ENCODE measurements at regions not wholly inside any gene's neighbourhood (a gene's known extent, or its start where the extent isn't known, plus 50 kb on each side); places are given as distances from the start of the nearest gene placed in this dataset.
"Not testable (repeated sequence)": the region's sequence is repeated elsewhere in the genome, so short reads cannot be mapped to it uniquely, and the experiment has no call there.

DNA sequence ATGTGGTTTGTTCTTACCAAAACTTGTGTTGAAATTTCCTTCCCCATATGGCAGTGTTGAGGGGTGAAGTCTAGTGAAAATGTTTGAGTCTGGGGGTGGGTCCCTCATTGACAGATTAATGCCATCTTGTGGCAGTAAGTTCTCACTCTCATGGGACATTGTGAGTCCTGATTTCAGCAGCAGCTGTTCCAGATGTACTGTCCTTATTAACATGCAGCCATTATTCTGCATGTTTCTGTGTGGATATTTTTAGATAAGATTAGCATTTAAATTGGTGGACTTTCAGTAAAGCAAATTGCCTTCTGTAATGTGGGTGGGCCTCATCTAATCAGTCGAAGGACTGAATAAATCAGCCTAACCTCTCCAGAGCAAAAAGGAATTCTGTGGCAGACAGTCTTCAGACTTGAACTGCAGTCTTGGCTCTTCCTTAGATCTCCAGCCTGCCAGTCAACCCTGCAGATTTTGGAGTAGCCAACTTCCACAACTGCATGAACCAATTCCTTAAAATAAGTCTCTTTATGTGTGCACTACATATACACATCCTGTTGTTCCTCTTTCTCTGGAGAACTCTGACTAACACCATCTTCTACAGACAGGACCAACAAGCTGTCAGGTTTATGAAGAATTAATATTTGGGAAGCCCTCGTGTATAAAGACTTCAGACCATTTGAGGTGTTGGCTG lies 138.7 kb upstream of the ZNF516 start:
- no peak for DNase-seq

DNA sequence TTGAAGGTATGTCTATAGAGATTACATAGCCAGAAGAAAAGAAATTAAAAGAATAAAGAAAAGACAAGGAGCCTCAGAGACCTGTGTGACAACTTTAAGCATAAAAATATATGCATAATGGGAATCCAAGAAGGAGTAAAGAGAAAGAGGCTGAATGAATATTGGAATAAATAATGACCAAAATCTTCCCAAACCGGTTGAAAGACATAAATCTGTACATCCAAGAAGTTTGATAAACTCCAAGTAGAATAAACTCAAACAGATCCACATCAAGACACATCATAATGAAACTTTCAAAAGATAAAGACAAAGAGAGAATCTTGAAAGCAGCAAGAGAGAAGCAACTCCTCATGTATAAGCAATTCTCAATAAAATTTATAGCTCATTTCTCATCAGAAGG lies 132.4 kb upstream of the ZNF516 start:
- DNase-seq = no peak

DNA sequence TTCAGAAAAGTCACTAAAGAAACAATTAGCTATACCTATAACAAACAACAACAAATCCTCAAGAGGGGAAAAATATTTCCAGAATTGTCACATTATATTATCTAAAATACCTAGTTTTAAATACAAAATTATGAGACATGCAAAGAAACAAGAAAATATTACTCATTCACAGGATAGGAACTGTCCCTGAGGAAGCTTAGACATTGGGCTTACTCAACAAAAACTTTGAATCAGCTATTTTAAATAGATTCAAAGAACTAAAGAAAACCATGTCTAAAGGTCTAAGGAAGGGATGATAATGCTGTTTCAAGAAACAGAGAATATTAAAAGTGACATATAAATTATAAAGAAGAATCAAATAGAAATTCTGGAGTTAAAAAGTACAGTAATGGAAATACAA lies 131.9 kb upstream of the ZNF516 start:
- DNase-seq = no peak

DNA sequence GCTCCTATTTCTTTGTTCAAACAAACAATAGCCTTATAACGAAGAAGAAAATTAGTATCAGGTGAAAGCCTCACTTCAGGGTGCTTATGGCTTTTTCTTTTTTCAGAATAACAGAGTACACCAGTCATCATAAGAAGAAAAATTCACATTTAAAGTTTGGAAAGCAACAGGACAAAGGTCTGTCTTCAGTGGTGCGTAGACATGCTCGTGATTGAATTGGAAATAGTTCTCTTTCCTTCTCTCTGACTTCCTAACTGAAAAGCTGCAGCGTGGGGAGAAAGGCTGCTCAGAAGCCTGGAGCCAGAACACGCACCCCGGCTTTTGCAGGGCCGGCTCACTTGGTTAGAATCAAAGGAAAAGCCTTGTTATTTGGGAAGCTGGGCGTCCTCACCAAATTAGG lies 127.6 kb upstream of the ZNF516 start:
- DNase-seq = no peak

DNA sequence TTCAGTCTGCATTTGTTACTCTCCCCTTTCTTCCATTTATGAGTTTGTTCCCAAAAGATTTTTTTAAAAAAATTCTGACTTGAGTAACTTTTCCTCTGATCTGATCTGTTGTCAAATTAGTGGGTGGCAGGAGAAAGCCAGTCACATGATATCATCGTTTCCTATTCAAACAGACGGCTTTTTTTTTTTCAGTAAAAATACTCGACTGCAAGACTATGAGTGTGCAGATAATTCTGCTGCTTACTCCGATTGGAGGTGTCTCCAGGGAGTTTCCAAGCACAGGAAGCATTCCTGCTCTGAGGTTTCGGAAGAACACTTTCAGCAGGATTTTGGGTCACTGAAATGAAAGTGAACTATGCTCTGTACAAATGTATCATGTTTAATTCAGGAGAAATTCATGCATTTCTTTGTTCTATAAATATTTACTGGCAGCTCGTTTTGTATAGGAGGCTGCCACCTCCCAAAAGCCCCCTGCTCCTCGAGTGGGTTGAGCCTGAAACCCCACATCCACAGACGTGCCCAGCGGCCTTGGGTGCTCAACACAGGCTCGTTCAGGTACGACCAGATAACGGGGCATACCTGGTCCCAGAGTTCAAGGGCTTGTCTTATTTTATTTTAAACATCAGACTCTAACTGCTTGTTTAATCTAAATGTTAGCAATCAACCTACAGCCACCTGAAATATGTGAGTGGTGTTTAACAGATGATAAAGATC lies 126.9 kb upstream of the ZNF516 start:
- DNase-seq = no peak

DNA sequence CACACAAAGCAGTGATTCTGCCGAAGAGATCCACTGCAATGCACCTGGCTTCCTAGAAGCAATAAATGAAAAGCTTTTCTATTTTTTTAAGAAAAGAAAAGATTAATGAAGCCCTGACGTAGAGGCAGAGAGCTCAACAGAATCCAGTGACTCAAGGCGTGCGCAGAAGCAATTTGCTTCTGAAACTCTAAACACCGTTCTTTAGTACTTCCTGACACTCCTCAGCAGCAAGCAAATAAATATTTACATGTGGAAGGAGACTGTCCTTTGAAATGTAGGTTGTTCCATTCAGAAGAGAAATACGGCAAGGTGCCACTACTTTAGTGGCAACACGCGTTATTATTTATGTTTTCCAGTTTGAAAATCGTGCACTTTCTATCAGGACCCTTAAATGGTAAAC lies 126.2 kb upstream of the ZNF516 start:
- DNase-seq = no peak

DNA sequence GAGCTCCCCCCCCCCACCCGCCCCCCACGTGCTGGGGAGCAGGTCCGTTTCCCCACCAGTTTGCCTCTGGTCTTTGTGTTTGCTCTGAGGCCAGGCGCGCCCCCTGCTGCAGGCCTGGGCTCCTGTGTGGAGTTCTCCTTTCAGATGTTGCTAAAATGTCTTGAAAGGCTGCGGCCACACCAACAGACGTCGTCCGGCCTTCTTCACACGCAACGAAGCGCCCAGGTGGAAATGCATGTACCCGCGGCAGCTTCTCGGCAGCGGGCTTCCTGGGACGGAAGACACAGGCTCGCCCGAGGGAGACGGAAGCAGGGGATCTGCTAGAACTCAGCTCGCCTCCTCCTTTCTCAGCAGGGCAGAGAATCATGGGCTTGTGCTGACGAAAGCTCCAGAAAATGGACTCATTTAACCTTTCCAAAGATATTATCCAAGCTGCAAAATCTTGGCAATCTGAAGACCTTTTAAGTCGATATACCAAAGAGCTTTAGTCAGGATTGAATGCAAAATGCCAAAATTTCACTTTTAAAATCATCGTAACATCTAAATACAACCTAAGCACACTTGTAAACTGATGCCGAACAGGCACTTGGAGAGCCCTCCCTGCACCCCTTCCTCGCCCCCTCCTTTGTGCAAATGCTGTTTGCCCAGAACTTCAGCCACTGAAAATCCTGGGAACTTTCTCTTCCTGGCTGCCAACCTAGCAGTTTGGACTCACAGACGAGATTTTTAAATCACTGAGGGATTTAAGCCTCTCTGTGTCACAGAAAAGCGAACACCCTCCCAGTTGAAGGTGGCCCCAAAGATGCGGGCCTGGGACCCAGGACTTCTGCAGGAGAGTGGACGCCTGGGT lies 125.5 kb upstream of the ZNF516 start:
- DNase-seq = peak; percentile 50

DNA sequence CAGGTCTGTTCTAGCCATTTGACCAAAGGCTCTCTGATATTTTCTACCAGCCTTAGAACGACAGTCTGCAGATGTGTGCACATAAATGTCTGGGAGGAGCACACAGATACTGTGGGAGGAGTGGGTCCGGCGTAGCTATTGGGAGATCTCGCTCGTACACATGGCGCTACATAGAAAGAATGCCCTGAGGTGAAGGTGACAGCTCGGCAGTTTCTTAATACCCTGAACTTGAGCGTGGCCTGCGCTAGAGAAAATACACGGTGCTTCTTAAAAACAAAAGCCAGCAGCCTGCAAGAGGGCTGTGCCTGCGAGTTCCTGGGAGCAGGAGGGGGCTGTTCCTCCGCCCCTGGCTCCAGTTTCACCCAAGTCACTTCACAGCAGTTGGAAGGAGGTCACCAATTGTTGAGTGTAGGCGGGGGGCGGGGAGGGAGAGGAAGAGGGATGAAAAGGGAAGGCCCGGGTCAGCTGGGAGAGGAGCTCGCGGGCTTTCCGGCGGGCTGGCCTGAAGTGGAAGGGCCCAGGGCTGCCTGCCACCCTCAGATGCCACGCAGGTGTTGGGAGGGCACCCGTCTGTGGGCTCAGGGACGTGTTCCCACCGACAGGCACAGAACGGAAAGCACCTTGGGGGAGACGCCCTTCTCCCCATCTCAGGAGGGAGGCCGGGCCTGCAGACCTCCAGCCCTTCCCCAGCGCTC lies 124.7 kb upstream of the ZNF516 start:
- DNase-seq = peak; percentile 6

DNA sequence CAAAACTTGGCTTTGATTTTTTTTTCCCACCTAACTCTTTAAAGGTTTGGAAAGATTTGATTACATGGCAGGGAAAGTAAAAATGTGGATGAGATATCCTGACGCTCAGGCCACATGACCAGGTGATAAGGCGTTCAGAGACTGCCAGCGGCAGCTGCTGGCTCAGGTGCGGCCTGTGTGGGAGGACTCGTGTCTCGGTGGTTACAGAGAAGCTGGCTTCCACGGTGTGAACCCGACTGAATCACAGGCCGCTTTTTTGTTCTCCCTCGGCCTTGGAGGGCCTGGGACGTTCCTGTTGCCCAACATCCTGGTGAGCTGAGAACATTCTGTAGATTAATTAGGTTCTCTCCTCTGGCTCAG lies 124.2 kb upstream of the ZNF516 start:
- DNase-seq = no peak

DNA sequence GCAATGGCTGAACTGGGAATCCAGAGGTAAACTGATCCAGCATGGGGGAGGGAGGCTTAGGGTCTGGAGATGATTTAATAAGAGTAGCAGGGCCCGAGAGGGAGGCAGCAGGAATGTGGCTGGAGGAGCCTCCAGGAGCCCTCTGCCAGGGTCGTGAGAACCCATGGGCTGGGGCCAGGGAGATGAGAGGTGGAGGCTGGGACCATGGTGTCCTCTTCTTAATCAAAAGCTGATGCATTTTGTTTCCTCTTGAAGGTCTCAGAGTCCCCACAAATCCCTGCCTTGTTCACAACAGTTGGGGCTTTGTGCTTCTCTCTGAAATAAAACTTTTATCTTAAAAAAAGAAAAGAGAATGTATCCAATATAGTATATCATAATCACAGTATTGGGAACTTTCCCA lies 123.7 kb upstream of the ZNF516 start:
- DNase-seq = no peak

DNA sequence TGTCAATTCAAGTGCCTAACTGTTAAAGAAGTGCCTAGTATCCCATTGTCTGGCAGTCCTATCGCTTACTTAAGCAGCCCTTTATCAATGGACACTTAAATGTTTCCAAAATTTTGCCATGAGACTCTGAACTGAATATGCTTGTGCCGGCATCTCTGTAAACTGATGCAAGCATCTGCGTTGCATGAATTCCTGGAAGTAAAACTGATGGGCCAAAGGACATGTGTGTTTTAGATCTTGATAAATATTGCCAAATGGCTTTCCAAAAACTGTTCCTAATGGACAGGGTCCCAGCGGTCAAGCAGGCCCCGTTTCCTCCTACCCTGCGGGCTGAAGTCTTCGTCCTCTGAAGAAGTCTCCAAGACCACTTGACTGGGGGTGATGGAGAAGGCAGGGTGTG lies 121.3 kb upstream of the ZNF516 start:
- DNase-seq = no peak

DNA sequence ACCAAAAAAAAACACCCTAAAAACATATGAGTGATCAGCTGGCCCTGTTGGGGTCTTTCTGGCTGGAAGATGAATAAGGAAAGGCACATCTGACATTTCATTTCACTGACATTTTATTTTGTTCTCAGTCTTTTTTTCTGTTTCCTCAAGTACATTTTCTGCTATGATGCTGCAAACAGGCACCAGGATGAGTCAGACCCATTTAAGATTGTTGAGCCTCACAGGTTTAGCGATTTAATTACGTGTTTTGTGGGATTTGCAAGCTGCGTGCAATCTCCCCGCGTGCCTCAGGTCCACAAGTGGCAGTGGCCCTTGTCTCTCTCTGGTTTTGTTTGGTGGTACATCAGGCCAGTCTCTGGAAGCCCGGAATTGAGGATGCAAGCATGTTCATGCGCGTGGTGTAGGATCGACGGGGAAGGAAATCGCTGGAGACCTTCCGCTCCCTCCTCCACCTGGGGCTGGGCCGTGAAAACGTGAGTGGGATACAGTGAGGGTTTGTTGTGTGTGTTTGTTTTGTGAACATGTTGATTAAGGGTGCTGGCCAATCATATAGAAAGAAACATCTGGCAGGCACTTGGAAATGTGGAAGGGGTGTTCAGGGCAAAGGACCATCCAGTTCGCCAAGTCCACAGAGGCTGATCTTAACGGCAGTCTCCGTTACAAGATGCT lies 120.2 kb upstream of the ZNF516 start:
- no peak for DNase-seq

DNA sequence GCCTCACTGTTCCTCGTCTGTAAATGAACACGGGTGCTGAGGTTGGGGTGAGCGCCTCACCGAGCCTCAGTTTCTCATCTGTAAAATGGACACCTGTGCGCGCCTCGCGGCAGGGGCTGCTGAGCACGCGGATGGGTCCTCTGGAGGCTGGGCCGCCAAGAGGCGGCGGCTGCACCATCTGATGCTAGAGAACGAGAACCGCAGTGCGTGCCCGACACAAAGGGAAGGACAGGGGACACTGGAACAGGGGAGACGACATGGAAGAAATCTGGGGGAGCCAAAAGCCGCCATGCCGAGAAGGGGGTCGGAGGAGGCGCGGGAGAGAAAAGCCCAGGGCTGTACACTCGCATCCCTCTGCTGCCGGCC lies 118.7 kb upstream of the ZNF516 start:
- no peak for DNase-seq

DNA sequence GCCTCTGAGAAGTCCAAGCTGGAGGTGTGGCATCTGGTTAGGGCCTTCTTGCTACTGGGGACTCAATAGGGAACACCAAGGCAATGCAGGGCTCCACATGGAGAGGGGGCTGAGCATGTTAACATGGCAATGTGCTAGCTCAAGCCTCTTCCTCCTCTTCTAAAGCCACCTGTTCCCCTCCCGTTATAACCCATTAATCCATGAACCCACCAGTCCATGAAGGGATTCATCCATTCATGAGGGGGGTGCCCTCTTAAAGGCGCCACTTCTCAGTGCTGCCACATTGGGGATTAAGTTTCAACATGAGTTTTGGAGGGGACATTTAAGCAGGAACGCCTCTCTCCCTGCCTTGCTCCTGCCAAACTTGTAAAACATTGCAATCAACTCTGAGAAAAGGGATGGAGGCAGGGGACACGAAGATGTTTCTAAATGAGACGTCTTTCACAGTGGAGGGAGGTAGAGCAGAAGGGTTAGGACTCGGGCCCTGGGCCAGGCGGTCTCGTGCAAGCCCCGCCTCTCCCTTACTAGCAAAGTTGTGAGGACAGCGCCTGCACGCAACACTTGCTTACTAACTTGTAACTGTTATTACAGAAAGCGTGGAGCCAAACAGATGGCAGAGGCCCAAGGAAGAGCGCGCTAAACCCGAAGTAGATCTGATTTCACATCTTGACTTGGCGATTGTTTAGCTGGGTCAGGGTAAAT lies 118.2 kb upstream of the ZNF516 start:
- no peak for DNase-seq

DNA sequence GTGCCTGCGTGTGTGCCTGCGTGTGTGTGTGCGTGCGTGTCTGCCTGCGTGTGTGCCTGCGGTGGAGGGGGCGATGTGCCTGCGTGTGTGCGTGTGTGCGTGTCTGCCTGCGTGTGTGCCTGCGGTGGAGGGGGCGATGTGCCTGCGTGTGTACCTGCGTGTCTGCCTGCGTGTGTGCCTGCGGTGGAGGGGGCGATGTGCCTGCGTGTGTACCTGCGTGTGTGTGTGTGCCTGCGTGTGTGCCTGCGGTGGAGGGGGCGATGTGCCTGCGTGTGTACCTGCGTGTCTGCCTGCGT lies 116.7 kb upstream of the ZNF516 start:
- DNase-seq = not testable (repeated sequence)

DNA sequence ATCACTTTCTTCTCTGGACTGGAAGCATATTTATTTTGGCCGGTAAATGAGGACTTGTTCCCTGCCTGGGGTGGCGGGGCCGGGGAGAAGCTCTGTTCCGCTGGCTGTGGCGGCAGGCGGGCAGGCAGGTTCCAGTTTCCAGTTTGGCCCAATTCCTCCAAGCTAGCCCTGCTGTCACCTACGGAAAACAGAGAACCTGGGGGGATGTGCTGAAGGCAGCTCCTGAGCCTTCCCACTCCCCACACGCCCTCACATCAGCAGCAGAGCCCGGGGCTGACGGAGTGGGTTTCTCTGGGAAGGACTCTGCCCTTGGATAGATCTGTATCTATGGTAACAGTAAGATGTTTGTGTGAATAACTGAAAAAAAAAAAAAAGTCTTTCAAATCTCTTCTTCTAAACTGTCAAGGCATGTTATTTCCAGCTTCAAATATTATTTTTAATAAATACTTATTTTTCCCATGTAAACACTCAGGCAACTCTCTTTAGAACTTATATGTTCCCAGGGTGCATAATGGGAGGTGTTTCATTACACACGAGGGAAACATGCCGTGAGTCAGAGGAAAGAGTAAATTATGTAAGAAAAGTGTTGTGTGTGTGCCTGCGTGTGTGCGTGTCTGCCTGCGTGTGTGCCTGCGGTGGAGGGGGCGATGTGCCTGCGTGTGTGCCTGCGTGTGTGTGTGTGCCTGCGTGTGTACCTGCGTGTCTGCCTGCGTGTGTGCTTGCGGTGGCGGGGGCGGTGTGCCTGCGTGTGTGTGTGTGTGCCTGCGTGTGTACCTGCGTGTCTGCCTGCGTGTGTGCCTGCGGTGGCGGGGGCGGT lies 116.1 kb upstream of the ZNF516 start:
- DNase-seq = no peak

DNA sequence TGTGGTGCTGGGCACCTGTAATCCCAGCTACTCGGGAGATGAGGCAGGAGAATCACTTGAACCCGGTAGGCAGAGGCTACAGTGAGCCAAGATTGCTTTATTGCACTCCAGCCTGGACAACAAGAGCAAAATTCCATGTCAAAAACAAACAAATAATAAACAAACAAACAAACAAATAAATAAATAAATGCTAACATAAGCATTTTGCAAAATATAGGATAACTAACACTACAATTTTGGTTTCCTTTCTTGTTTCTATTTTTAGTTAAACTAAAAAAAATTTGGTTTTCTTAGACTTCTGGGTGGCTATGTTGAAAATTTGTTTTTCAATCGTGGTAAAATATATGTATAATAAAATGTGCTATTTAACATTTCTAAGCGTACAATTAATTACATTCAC lies 115.0 kb upstream of the ZNF516 start:
- DNase-seq = no peak

DNA sequence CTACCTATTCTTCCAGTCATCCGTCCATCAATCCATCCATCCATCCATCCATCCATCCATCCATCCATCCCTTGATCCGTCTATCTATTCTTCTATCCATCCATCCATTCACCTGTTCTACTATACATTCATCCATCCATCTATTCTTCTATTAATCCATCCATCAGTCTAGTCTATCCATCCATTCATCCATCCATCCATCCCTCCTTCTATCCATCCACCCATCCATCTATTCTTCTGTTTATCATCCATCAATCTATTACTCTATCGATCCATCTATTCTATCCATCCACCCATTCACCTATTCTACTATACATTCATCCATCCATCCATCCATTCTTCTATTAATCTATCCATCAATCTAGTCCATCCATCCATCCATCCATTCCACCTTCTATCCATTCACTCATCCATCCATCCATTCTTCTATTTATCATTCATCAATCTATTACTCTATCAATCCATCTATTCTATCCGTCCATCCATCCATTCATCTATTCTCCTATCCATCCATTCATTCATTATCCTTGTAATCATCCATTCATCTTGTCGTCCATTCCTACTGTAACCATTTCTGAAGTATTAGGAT lies 110.4 kb upstream of the ZNF516 start:
- DNase-seq = no peak

DNA sequence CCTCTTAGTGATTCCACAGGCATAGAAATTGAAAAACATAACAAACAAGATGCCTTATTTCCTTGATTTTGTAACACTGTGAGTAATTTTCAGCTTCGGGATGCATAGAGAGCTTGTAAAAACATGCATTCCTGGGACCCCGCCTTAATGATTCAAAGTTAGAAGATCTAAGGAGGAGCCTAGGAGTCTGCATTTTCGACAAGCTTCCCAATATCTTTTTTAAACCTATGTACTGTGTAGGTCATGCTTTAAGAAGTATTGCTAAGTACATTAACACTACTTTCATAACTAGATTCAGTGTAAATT lies 109.8 kb upstream of the ZNF516 start:
- no peak for DNase-seq

DNA sequence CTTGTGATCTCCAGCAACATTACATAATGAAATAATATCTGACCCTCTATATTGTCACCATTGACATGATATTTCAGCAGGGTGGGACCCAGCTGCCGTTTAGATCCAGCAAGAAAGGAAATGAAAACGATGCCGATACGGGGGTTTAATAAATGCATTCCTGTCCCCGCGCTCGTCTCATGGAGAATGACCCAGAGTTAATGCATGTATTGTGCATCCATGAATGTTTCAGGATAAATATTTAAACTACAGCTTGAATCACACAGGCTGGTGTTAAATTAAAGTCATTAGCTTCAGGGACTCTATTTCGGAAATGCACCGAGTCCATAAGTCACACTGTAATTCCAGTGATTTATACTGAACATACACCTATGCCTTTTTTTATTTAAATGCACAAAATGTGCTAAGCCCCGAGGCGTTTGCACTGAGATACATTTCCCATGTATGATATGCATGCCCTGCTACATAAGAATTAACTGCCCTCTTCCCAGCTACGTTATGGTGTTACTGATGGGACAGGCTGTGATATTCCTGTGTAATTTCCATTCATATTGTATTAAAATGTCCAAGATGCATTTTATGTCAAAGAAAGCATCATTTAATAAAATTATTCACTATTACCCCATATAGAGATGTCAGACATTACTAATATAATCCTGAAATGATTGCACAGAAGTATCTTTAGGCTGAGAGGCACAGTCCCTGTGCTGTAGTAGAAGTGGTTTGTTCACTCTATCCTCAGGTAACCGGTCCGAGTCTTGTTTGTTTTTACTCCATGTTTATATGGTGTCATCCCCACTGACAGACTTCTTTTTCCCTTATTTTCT lies 109.3 kb upstream of the ZNF516 start:
- DNase-seq = no peak

DNA sequence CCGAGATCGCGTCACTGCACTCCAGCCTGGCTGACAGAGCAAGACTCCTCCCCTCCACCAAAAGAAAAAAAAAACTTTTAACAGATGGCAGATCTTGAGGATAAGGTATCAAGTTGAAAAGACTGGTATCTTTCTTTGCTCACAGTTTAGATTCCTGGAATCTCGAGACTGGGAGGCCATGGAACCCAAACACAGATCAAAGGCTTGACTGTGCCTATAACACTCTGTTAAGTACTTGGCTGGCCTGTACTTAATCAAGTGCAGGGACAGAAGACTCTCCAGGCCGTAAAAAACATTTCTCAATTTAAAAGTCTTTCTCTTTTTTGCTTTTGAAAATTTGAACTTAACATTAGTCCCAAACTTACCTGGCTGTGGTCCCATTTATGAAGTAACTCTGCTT lies 107.1 kb upstream of the ZNF516 start:
- no peak for DNase-seq
